GM23338 (cell line): ENCODE measurements at regions not wholly inside any gene's neighbourhood (a gene's known extent, or its start where the extent isn't known, plus 50 kb on each side); places are given as distances from the start of the nearest gene placed in this dataset.

Source experiments
- ATAC-seq: fragments of 200-7000 bp; cut with Tn5 transposase; 3 replicates; pipeline ENCODE4 v1.9.1; 2020
- DNase-seq: peaks from one replicate; pipeline ENCODE4 v3.0.0-alpha.2; 2015; ENCODE audit warnings: low spot score
- H2AFZ ChIP-seq: fragments of 200-600 bp; sonication (generic); 2 replicates; pipeline ENCODE4 v1.8.0; 2016; ENCODE audit warnings: antibody characterized with exemption, mild to moderate bottlenecking, moderate library complexity
- H3F3A ChIP-seq: fragments of 200-600 bp; sonication (generic); replicated peaks from 2 replicates; pipeline ENCODE4 v1.8.0; 2017; ENCODE audit warnings: antibody characterized with exemption, mixed run types, low read depth
- H3K27ac ChIP-seq: fragments of 200-600 bp; sonication (generic); 2 replicates; pipeline ENCODE4 v1.6.1; 2016; ENCODE audit warnings: low read depth
- H3K27me3 ChIP-seq: fragments of 200-600 bp; sonication (generic); 2 replicates; pipeline ENCODE4 v1.8.0; 2016; ENCODE audit warnings: mild to moderate bottlenecking, mixed run types, moderate library complexity; ENCODE audit not compliant: insufficient read depth
- H3K36me3 ChIP-seq: fragments of 200-600 bp; sonication (generic); 2 replicates; pipeline ENCODE4 v1.8.0; 2016; ENCODE audit warnings: mild to moderate bottlenecking; ENCODE audit not compliant: insufficient read depth
- H3K4me1 ChIP-seq: fragments of 200-600 bp; sonication (generic); 2 replicates; pipeline ENCODE4 v1.8.0; 2016; ENCODE audit warnings: mild to moderate bottlenecking, moderate library complexity; ENCODE audit not compliant: insufficient read depth
- H3K4me2 ChIP-seq: fragments of 200-600 bp; sonication (generic); 2 replicates; pipeline ENCODE4 v1.7.1; 2017; ENCODE audit warnings: mixed run types
- H3K4me3 ChIP-seq: fragments of 200-600 bp; sonication (generic); 2 replicates; pipeline ENCODE4 v1.6.1; 2016; ENCODE audit warnings: mixed run types
- H3K79me2 ChIP-seq: fragments of 200-600 bp; sonication (generic); replicated peaks from 2 replicates; pipeline ENCODE4 v1.8.0; 2017; ENCODE audit warnings: mild to moderate bottlenecking; ENCODE audit not compliant: insufficient read depth
- H3K9me2 ChIP-seq: fragments of 200-600 bp; sonication (generic); 2 replicates; pipeline ENCODE4 v1.8.0; 2017; ENCODE audit not compliant: insufficient read depth
- H4K20me1 ChIP-seq: fragments of 200-600 bp; sonication (generic); replicated peaks from 2 replicates; pipeline ENCODE4 v1.8.0; 2017; ENCODE audit warnings: mild to moderate bottlenecking; ENCODE audit not compliant: insufficient read depth
- H3K27ac Mint-ChIP-seq: 2 replicates; pipeline ENCODE4 v1.8.0; 2020; ENCODE audit warnings: inconsistent platforms, mild to moderate bottlenecking, moderate library complexity, mixed read lengths
- H3K27me3 Mint-ChIP-seq: 3 replicates; pipeline ENCODE4 v1.8.0; 2022; ENCODE audit warnings: low read depth, mild to moderate bottlenecking, moderate library complexity, mixed read lengths, inconsistent platforms; ENCODE audit not compliant: insufficient read depth, poor library complexity
- H3K36me3 Mint-ChIP-seq: 3 replicates; pipeline ENCODE4 v1.8.0; 2021; ENCODE audit warnings: low read depth, mild to moderate bottlenecking, inconsistent platforms, moderate library complexity, mixed read lengths
- H3K4me1 Mint-ChIP-seq: 3 replicates; pipeline ENCODE4 v1.8.0; 2020; ENCODE audit warnings: mild to moderate bottlenecking, inconsistent platforms, mixed read lengths
- H3K4me3 Mint-ChIP-seq: 3 replicates; pipeline ENCODE4 v1.8.0; 2021; ENCODE audit warnings: moderate library complexity, mild to moderate bottlenecking, inconsistent platforms, mixed read lengths
- H3K9me3 Mint-ChIP-seq: 3 replicates; pipeline ENCODE4 v1.8.0; 2020; ENCODE audit warnings: moderate library complexity, mild to moderate bottlenecking, inconsistent platforms, mixed read lengths
- CREB1 ChIP-seq: fragments of 250-450 bp; sonication (Bioruptor Pico); IDR thresholded peaks from 2 replicates; pipeline ENCODE4 v1.5.0; 2020; ENCODE audit warnings: low read depth, mild to moderate bottlenecking, moderate library complexity
- CTCF ChIP-seq, 2 experiments: fragments of 200-600 bp in 1 of 2; sonication (generic) in 1 of 2; conservative IDR thresholded peaks; 2 replicates each; pipeline versions ENCODE4 v1.5.1 to v1.6.1; 2016 to 2017; ENCODE audit warnings: antibody characterized with exemption in 2 of 2, low read depth in 2 of 2, mild to moderate bottlenecking in 2 of 2, moderate library complexity in 1 of 2
- NANOG ChIP-seq: IDR thresholded peaks from 2 replicates; pipeline ENCODE4 v1.6.1; 2016; ENCODE audit warnings: antibody characterized with exemption, borderline replicate concordance
- POLR2AphosphoS5 ChIP-seq: IDR thresholded peaks from 2 replicates; pipeline ENCODE4 v1.6.1; 2016; ENCODE audit warnings: antibody characterized with exemption, low read depth
- REST ChIP-seq: IDR thresholded peaks from one replicate; pipeline ENCODE4 v1.6.1; 2018; ENCODE audit warnings: antibody characterized with exemption; ENCODE audit not compliant: unreplicated experiment
- STAT1 ChIP-seq: IDR thresholded peaks from one replicate; pipeline ENCODE4 v1.6.1; 2016; ENCODE audit warnings: antibody characterized with exemption; ENCODE audit not compliant: unreplicated experiment

GRCh38 chr13:76067850-76068249 lies 431.7 kb downstream of the LMO7 start (continued):
- TF ChIP-seq REST: no peak
- TF ChIP-seq POLR2AphosphoS5: no peak
- no peak for TF ChIP-seq NANOG

GRCh38 chr13:76053181-76053580 lies 417.1 kb downstream of the LMO7 start:
- DNase-seq (no peak), ATAC-seq (no peak)
- H3K9me2 ChIP-seq: 0 out of 2 replicates have a peak, but pooled peaks cover 4% of the 10 kb centered on the region
- no peak overlapping the region for H2AFZ ChIP-seq
- H4K20me1 ChIP-seq: no peaks in the 10 kb centered on the region
- no peaks in the 10 kb centered on the region for H3K27me3 ChIP-seq
- no peaks in the 10 kb centered on the region for H3K36me3 ChIP-seq
- peaks cover 10% of the 10 kb centered on the region; the same call in 2 of the 3 replicates for H3K9me3 Mint-ChIP-seq
- TF ChIP-seq STAT1 (no peak), CTCF (conservative IDR thresholded peaks at IDR 0.05; ENCODE audit: low read depth in 2 of 2) (0 out of 4 replicates have a peak, but pooled peaks of 1 of the 2 experiments have one; percentile 5), REST (no peak), CREB1 (CRISPR knock-in tag) (no peak), POLR2AphosphoS5 (no peak)
- no peaks in the 10 kb centered on the region for H3K79me2 ChIP-seq
- no peak overlapping the region for H3K4me3 ChIP-seq
- no peaks in the 10 kb centered on the region for H3K4me1 ChIP-seq
- no peaks in the 10 kb centered on the region for H3K36me3 Mint-ChIP-seq
- no peak overlapping the region for H3K4me2 ChIP-seq
- no peak overlapping the region for H3K27ac Mint-ChIP-seq
- no peak overlapping the region for H3K4me3 Mint-ChIP-seq
- H3K27me3 Mint-ChIP-seq: no peaks in the 10 kb centered on the region
- H3F3A ChIP-seq: no peaks in the 10 kb centered on the region
- H3K4me1 Mint-ChIP-seq: no peaks in the 10 kb centered on the region
- H3K27ac ChIP-seq: no peak overlapping the region
